ENCODE measurements at regions not wholly inside any gene's neighbourhood (a gene's known extent, or its start where the extent isn't known, plus 50 kb on each side); places are given as distances from the start of the nearest gene placed in this dataset.
"Not testable (repeated sequence)": the region's sequence is repeated elsewhere in the genome, so short reads cannot be mapped to it uniquely, and the experiment has no call there.

DNA sequence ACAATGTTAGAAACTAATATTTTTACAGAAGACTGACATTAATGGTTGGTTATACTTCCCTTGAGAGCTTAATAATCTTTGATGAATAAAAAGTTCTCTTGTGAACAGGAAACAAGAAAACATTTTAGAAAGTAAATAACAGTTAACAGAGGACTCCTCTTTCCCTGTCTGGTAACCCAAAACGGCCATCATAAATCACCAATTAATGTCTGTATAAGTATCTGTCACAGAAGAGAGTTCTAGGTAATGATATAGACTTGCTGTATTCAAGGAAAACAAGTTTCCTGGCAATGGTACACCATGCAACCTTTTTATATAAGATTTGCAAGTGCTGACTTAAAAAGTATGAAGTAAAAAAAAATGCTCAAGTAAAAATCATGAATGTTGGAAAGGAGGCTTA is 426.7 kb downstream of the SOX2 start:
- DNase-seq (ENCODE audit: low spot score) = no peak

DNA sequence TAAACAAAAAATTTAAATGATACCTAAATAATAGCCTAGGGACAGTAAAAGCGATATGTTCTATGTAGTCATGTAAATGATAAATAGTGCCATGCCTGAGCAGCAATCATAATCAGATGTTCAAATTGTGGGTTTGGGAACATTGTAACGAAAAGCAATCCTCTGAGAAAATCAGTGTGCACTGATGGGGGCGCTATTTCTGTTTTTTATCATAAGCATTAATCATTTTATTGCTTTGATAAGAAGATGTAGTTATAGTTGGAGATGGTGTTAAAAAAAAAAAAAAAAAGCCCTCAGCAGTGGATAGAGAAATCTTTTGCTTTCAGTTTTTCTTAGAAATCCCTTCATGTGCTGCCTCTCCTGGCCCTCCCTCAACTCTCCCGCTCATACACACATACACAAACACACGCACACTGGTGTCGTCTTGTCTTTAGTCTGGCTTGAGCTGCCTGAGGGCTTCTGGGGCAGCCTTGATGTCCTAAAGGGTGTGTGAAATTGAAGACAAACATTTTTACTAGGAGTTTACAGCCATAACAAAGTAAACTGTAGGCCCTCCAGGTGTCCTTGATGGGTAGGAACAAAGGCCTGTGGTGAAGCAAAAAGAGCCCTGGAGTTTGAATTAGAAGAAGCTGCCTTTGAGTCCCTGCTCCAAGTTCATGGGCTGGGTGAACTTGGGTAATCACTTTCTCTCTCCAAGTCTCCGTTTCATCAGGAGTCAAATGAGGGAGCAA is 428.1 kb downstream of the SOX2 start:
- DNase-seq (ENCODE audit: low spot score) = no peak

DNA sequence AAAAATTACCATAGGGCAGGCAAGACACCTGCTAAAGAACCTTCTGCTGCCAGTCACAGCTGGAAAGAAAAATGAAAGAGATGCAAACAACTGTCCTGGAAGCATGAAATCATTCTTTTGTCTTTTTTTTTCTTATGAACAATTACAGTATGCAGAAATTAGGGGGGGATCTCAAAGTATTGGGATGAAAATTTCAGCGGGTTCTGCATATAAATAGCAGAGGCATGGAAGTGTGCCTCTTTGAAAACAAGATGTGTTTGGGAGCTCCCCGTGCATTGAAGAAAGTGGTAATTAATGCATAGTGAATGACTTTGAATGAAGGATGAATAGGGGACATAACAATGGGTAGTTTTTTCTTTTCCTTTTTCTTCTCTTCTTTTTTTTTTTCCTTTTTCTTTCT is 431.2 kb downstream of the SOX2 start:
- no peak for DNase-seq (ENCODE audit: low spot score)

DNA sequence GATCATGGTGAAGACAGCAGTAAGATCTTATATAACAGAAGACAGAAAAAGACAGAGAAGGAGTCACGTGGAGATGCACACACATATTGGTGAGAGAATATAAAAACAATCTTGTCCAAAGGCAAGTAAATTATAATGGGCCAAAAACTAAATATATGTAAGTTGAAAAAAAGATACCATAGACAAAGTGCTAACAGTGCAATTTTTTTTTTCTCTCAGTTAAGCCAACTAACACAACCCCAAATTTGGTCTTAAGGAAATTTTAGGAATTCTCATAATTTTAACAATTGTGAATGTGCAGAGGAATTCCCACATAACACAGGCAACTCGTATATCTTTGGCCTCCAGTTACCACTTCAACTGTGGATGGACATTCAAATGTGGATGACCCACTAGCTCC is 432.2 kb downstream of the SOX2 start:
- no peak for DNase-seq (ENCODE audit: low spot score)

DNA sequence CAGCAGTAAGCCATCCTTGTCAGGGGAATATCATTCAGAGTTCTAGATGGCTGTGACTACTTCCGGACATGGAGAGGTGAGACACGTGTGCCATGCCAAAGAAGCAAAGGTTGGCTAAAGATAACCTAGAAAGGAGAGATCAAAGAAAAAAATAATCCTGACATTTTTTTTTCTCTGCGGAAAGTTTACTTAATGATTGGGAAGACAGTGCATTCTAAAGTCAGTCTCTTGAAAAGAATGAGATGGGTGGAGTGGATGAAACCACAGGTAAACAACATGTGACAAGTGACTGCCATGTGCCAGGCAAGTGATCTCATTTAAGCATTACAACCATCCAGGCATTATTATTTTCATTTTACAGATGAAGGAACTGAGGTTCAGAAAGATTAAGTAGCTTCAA is 436.6 kb downstream of the SOX2 start:
- no peak for DNase-seq (ENCODE audit: low spot score)

DNA sequence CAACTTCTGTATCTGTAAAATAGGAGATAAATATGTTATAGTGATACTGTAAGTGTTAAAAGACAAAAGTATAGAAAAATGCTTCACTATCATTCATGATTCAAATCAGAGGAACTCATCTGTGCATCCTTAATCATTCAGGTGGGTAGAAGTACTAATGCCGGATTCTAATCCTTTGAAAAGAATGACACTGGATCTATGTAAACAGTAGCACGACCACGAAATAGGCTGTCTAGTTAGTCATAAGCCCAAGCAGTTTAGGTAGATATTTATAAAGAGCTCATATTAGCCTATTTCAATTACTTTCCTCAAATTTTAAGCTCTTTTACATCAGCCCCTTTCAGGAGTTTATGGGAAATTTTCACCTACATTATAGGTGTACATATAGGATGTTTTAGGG is 437.9 kb downstream of the SOX2 start:
- no peak for DNase-seq (ENCODE audit: low spot score)

DNA sequence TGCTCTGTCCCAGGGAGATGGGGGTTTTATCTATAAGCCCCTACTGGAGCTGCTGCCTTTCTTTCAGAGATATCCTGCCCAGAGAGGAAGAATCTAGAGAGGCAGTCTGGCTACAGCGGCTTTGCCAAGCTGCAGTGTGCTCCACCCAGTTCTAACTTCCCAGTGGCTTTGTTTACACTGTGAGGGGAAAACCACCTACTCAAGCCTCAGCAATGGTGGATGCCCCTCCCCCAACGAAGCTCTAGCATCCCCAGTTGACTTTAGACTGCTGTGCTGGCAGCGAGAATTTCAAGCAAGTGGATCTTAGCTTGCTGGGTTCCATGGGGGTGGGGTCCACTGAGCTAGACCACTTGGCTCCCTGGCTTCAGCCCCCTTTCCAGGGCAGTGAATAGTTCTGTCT is 444.6 kb downstream of the SOX2 start:
- DNase-seq (ENCODE audit: low spot score) = not testable (repeated sequence)

DNA sequence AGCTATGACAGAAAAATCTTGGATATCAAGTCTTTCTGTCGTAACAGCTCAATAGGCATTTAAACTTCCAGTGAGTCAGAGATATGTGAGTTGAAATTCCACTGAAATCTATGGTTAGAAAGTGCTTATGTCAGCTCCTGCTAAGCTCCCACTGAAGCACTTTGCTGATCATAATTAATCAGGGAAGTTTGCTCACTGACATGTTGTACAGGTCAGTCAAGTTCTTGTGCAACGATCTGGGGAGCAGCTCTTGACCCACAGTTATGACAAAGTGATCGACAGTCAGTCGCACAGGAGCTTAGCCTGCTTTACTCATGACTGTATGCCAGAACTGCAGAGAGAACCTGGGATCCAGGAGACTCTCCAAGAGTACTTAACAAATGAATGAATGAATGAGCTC is 453.5 kb downstream of the SOX2 start:
- no peak for DNase-seq (ENCODE audit: low spot score)

DNA sequence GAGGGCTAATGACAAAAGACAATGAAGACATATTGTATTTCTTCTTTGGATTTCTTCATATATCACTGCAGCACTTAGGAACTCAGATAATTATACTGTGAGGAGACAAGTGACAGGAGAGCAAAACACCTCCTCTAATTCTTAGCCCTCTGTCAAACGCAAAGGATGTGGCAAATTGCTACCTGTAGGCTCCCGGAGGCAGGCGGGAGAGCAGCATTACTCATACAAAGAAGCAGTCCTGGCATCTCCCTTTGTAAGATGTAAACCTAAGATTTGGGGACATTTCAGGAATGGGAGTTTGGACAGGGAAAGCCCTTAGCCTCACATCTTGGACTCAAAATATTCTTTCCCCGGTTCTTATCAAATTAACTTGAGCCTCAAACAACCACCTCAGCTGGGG is 460.8 kb downstream of the SOX2 start:
- DNase-seq (ENCODE audit: low spot score) = peak; percentile 2

DNA sequence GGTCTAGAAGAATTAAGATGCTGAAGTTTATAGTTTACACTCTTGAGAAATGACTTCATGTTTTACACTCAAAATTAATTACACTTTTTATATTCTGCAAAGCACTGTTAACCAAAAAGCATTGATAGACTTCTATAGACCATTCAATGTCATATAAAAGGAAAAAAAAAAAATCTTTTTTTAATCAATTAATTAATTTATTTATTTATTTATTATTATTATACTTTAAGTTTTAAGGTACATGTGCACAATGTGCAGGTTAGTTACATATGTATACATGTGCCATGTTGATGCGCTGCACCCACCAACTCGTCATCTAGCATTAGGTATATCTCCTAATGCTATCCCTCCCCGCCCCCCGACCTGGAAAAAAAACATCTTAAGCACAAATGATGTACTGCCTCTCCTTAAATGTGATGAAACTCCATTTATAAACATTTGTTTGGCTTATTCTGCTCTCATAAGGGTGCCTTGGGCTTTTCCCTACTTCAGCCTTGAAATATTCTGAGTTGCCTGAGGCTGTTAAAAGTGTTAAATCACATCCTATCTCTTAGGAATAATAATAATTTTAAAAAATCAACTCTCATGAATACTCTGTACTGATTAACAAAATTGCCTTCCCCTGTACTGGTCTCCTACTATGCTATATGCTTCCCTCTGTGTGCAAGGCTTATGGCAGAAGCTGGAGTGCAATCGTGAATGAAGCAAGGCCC is 466.9 kb downstream of the SOX2 start:
- no peak for DNase-seq (ENCODE audit: low spot score)

DNA sequence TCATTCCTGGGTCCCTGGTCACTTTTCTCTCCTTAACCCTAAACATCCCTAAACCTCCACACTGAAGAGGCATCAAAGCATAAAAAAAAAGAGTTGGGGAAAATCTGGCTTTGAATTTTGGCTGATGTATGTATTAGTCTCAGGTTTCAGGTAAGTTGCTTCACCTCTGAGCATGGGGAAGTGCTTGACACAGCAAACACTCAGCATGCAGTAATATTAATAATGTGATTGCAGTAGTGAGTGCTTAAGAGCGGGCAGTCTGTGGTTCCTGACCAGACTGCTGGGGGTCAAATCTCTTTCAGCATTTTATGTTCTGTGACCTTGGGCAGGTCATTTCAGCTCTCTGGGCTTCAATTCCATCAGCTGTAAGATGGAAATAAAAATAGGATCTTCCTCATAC is 467.9 kb downstream of the SOX2 start:
- DNase-seq (ENCODE audit: low spot score) = no peak

DNA sequence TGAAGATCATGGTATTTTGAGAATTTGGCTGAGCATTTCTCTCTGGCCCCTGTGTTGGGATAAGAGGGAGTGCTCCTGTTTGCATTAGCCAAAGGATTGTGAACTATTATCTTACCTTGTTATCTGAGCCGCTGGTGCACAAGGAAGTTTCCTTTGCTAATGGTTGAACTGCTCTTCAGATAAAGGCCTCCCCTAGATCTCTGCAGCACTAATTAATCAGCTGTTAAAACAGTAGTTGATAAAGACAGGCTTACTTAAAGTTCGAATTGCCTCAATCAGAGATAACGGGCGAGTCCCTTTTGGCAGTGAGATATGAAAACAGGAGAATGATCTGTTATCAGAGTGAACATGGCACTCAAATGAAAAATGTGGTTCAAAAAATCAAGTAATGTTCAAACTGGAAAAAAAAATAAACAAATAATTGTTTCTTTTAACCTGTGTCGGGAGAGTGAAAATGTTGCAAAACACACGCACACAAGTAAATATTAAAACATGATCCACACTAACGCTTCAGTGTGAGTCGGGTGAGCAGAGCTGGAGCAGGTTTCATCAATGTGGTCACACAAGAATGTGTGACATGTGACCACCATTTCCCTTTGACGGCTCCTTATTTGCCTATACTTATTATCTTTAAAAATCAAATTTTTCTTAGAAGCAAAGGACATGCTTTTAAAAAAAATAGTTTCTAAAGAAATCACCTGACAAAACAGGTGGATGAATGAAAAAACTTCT is 469.1 kb downstream of the SOX2 start:
- no peak for DNase-seq (ENCODE audit: low spot score)

DNA sequence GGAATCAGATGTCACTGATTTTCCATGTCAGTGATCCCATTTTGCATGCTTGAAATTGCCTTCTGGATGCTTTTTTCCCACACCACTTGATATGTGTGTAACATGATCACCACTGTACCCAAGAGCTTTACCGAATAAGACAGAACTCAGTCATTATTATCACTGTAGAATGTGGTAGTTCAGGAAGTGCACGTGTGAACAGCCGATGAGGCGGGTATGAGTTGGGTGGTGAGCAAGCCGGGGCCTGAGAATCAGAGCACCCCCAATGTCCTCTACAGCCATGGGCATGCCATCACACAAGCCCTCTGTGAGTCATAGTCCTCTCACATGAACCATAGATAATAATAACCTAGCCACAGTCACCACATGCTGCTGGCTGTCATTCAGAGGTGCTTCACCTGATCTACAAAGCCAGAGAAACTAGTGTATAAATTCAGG is 470.8 kb downstream of the SOX2 start:
- no peak for DNase-seq (ENCODE audit: low spot score)

DNA sequence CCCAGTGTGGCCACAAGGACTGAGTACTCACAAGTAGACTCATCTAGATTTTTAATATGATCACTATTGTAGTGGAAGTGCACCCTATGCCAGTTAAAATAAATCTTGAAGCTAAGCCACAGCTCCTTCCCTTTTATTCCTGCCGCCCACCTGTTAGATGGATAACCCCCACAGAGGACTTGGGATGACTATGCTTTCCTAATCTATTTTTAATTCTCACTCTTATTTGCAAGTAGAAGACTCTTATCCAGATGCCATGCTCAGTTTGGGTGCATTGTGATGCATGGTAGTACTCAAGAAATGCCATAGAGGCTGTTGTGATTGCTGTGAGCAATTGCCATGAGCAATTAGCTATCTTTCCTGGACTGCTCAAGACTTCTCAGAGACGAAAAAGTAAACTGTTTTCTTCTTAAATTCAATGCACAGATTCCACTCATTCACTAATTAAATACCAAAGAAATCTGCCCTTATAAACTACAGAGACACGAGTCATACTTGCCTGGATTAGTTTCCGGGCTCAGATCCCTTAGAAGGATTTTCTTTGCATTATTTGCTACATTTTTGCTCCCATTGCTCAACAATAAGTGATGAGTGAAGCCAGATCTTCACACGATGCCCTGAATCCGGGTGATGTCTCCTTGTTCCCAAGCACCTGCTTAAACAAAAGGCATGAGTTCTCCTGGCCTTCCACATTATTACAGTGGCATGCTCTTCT is 472.1 kb downstream of the SOX2 start:
- no peak for DNase-seq (ENCODE audit: low spot score)

DNA sequence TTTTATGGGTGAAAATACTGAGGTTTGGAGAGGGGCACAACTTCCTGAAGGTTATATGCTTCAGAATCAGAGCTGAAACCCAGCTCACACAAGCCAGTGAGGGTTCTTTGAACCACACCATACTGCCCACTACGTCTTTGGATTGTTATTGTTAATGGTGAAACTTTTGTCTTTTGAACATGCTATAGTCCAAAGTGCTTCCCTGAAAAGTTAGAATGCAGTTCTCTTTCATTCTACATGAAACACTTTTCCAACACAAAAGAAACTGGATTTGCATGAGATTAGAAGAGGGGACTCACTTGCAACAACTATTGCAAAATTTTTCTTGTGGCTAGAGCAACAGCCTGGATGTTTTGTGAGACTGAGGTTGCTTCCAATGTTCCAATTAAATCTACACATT is 473.6 kb downstream of the SOX2 start:
- no peak for DNase-seq (ENCODE audit: low spot score)

DNA sequence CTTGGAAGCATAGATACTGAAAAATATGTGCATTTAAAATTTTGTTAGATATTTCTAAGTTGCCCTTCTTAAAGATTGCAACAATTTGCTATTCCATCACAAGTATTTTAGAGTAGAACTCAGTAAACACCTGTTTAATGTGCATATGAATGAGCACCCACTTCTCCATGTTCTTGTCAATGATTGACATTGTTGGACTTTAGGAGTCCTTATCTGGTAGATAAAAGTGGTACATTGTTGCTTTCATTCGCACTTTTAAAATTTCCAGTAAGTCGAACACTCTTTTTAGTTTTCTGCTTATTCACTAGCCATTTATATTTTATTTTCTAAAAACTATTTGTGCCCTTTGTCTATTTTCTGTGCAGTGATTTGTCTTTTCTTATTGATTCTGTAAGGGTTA is 478.3 kb downstream of the SOX2 start:
- no peak for DNase-seq (ENCODE audit: low spot score)

DNA sequence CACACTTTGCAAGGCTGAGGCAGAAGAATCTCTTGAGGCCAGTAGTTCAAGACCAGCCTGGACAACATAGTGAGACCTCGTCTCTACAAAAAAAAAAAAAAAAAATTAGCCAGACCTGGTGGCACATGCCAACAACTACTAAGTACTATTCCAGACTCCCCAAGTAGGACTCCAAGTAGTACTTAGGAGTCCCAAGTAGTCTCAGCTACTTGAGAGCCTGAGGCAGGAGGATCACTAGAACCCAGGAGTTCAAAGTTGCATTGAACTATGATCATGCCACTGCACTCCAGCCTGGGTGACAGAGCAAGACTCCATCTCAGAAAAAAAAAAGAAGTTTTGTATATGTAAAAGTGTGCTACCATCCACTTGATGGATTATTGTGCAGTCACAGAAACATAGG is 486.6 kb downstream of the SOX2 start:
- DNase-seq (ENCODE audit: low spot score) = no peak

DNA sequence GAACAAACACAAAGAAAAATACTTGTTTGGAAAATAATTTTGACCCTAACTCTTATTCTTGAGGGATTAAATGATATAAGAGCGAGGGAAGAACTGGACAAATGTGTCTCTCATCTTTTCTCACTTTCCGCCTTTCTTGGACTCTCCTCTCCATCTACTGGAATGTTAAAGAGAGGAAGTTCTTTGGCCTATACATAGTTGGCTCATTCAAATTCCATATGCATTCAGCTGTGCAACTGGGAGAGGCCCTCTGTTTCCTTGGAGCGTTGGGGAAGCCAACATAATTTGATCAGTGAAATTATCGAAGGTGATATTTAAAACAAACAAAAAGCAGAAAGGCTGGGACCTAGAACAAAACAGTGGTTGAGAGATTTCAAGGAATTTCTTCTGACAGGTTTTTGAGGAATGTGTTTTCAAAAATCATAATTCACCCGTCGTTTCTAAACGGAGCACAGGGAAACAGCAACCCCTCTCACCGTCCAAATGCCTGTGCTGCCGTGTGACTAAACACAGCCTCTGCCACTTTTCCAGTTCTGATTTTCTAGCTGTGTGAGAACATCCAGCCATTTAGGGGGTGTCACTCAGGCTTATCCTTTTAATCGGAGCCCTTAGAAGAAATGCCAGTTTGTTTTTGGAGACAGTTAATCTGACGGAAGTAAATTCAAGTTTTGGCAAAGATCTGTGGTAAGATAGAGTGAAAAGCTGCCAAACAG is 489.9 kb downstream of the SOX2 start:
- DNase-seq (ENCODE audit: low spot score) = no peak

DNA sequence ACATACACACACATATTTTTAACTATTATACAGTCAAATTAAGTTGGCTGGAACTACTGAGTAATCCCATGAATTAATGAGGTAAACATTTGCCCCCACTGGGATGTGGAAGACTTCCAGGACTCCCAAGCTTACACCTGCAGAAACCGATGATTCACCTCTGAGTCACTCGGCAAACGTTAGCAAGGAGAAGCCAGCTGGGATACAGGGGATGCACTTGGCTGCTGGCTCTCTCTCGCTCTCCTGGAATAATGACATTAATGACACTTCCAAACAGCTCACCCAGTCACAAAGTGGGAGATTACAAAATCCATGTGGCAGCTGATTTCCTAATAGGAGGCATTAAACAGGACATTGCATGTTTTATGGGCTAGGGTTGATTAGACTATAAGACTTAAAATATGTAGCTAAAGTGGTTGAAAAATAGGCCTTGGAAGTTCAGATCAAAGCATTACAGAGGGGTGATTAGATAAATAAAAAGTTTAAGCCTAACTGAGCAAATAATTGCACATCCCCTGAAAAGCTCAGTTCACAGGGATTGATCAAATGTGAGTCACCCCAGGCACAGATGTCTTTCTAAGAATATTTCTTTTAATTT is 500.9 kb downstream of the SOX2 start:
- peak; percentile 66 for DNase-seq (ENCODE audit: low spot score)

DNA sequence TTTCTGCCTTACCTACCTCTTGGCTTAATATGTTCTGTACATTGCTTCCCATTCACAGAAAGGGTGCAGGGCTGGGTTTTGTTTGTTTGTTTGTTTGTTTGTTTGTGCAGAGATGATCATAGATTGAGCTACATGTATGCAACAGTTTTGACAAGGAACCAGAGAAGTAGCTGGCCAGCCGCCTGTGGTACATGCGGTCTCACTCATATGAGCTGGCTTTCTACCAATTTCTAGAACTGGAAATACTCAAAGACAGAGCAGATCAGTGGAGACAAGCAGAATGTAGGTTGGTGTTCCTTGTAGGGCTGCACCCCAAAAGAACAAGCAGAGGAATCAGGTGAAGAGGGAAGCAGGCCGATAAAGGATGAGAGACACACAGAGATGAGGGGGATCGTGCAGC is 502.7 kb downstream of the SOX2 start:
- DNase-seq (ENCODE audit: low spot score) = no peak

DNA sequence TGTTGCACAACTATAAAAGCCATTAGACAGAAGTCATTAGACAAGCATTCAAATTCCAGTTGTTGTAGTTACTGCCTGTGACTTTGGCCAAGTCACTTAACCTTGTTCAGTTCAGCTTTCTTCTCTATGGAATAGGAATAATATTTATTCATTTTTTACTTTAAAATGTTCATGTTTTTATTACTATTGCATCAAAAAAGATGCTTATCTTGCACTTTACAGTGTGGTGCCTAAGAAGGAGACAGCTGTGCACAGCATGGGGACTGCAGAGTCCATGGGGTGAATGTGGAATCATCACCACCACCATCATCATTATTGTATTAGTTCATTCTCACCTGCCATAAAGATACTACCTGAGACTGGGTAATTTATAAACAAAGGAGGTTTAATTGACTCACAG is 504.2 kb downstream of the SOX2 start:
- no peak for DNase-seq (ENCODE audit: low spot score)
